T-helper 1 cell (primary cell): ENCODE measurements at regions not wholly inside any gene's neighbourhood (a gene's known extent, or its start where the extent isn't known, plus 50 kb on each side); places are given as distances from the start of the nearest gene placed in this dataset.
"Not testable (repeated sequence)": the region's sequence is repeated elsewhere in the genome, so short reads cannot be mapped to it uniquely, and the experiment has no call there.

ENCODE experiments used
- DNase-seq, 5 donors: peaks; one replicate each; pipeline ENCODE4 v3.0.0-alpha.2; 2012 to 2020

DNA sequence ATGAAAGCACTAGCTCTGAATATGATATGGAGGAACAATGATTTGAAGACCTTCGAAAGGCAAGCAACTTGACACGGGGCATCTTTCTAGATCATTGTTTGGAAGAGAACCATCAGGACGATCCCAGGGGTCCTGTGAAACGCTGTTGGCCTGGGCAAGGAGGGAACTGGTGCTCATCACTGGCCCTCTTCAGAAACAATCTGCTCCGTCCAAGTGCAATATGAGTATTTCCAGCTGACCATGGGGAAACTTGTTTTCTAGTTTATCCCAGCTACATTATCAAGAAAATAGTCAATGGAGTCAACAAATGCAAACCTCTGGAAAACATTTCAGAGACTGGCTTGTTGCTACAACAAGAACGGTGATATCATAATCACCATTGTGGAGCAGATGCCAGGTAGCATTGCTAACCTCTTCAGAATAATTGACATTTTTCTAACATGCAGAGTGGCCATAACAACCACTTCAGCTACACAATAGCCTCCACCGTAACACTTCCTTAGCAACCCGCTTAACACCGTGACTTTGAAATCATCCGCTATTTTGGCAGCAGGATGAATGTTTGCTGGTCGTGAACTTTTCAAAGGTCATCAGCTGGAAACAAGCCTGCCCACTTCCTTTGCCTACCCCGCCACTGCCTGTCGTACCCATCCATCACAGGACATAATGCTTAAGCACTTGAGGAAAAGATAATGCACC is 112.0 kb upstream of the PDE10A start:
- DNase-seq = no peak

- DNase-seq = no peak
Observed at GRCh38 chr6:165770397-165771082, 107.5 kb upstream of the PDE10A start.

DNA sequence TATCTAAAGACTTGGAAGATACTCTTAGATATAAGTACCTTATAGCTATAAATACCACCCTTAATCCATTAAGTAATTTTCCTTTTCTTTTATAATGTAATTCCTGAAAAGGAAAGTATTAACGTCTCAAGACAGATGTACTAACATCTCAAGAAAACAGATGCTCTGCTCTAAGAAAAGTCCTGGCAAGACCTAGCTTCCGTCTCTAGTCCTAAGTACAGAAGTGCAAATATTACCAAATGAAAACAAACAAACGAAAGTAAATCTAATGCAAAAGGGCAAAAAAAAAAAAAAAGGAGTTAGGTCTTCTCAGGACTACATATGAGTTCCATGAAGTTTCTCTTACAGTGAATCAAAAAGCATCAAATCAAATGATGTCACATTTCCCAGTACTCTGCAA is 106.8 kb upstream of the PDE10A start:
- no peak for DNase-seq

DNA sequence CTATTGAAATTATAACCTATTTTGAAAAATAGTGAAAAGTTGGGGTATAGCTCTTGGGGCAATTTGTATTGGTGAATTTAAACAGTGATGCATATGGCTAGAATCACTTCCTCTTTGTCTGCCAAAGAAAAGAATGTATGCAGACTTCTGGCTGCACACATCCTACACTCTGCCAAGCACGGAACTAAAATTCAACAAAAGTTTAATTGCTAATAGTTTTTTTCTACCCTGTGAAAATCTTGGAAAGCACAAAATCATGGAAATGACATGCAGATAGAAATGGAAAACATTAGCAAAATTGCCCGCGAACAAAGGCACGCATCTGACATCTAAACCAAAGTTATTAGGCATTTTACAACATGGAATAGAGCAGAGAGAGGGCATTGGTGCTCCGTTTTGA is 106.4 kb upstream of the PDE10A start:
- no peak for DNase-seq

DNA sequence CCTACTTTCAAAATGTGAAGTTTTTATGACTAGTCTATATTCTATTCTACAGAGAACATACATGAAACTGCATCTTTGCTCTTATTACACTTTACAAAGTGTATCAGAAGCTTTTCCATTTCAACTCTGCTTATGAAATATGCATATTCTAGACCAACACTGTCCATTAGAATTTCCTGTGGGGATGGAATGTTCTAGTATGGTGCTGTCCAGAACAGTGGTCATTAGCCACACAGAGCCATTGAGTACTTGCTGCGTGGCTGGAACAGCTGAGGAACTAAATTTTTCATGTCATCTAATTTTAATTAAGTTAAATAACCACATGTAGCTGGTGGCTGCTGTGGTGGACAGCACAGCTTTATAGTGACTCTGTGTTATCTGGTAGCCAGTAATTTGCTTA is 105.9 kb upstream of the PDE10A start:
- DNase-seq = no peak

- no peak for DNase-seq
Observed at GRCh38 chr6:165767228-165767627, 104.2 kb upstream of the PDE10A start.

- no peak for DNase-seq
Observed at GRCh38 chr6:165766457-165766856, 103.4 kb upstream of the PDE10A start.

DNA sequence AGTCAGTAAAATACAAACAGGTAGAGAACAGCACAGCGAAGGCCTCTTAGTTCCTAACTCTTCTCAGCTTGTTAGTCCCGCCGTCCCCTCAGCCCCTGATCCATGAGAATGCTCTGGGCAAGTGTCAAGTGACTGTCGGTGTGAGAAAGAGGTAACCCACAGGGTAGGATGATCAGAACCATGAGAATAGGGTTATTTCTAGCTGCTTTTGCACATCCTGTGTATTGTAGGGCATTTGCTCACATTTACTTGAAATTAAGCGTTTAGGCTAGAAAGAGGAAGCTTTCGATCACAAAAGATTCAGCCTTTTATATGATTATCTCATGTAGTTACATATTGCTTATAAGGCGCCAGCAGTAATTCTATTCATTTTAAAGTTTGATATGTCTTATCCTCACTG is 103.0 kb upstream of the PDE10A start:
- no peak for DNase-seq

DNA sequence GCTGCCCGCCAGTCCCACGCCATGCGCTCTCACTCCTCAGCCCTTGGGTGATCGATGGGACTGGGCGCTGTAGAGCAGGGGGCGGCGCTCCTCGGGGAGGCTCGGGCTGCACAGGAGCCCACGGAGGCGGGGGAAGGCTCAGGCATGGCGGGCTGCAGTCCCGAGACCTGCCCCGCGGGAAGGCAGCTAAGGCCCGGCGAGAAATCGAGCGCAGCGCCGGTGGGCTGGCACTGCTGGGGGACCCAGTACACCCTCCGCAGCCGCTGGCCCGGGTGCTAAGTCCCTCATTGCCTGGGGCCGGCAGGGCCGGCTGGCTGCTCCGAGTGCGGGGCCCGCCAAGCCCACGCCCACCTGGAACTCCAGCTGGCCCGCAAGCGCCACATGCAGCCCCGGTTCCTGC is 102.2 kb upstream of the PDE10A start:
- not testable (repeated sequence) for DNase-seq

DNA sequence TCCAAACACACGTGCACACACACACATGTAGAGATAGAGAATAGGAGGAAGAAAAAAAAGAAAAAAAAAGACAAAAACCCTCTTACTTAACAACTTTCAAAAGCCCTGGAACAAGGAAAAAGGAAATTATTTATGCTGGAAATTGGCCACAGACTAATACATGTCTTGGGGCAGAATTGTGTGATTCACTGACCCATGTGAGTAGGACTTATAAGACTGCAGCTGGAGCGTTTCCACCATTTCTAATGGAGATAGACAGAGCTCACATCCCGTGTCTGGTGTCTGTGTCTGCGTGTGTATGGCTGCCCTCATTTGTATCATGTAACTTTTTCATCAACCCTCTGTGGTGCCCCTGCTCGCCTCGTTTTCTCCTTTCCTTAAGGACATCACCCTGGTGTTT is 99.8 kb upstream of the PDE10A start:
- no peak for DNase-seq

GRCh38 chr6:165762125-165762524 is 99.1 kb upstream of the PDE10A start:
- DNase-seq = no peak

GRCh38 chr6:165760803-165761185 is 97.8 kb upstream of the PDE10A start:
- no peak for DNase-seq

- no peak for DNase-seq
Observed at GRCh38 chr6:165760126-165760802, 97.2 kb upstream of the PDE10A start.

GRCh38 chr6:165758441-165758840 is 95.4 kb upstream of the PDE10A start:
- DNase-seq = no peak

- no peak for DNase-seq
Observed at GRCh38 chr6:165755583-165755982, 92.5 kb upstream of the PDE10A start.

GRCh38 chr6:165753506-165753905 is 90.5 kb upstream of the PDE10A start:
- no peak for DNase-seq

DNA sequence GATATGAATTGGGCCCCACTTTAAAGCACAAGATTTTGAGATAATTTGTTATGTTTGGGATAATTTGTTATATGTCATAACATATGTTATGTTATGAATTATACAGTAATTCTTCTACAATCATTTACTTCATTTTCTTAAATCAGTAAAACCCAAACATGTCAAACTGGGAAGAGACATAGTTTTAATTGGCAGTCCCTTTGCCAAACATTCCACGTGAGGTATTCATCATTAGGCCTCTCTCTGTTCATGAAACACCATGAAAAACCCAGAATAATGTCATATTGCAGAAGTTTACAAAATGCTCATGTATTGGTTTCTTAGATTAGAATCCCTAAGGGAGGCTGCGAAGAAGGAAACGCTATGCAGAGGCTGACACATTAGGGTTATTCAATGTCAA is 89.4 kb upstream of the PDE10A start:
- DNase-seq = no peak

DNA sequence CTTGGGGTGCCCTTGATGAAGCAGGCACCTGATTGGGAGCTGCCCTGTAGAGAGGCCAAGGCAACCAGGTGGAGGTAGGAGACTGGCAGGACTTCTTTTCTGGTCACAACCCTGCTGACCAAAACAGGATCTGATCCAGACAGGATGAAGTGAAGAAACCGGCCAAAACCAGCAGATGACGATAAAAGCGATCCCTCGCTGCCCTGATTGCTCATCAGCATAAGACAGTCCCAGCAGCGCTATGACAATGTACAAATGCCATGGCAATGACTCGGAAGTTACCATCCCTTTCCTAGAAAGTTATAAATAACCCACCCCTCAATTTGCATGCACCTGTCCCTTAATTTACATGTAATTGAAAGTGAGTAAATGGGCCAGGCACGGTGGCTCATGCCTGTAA is 88.4 kb upstream of the PDE10A start:
- no peak for DNase-seq

GRCh38 chr6:165749163-165749562 is 86.1 kb upstream of the PDE10A start:
- no peak for DNase-seq

DNA sequence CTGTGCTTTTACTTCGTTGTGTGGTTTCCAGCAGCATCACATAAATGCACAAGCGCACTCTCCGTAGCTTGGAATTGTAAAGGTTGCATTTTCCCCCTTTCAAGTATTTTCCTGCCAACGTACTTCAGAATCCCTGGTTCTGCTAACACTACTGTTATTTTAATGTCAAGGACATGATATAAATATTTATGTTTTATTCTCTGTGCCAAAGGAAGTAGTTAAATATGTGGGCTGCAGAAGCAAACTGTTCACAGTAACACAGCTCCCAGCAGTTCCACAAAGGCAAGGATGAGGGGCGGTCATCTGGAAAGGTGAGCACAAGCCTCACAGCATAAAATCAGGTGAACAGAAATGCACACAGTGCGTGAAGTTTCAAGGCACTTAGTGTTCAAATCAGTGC is 85.3 kb upstream of the PDE10A start:
- no peak for DNase-seq

- no peak for DNase-seq
Observed at GRCh38 chr6:165747963-165748362, 84.9 kb upstream of the PDE10A start.

GRCh38 chr6:165746331-165746730 is 83.3 kb upstream of the PDE10A start:
- DNase-seq = no peak

GRCh38 chr6:165745492-165745891 is 82.5 kb upstream of the PDE10A start:
- no peak for DNase-seq

DNA sequence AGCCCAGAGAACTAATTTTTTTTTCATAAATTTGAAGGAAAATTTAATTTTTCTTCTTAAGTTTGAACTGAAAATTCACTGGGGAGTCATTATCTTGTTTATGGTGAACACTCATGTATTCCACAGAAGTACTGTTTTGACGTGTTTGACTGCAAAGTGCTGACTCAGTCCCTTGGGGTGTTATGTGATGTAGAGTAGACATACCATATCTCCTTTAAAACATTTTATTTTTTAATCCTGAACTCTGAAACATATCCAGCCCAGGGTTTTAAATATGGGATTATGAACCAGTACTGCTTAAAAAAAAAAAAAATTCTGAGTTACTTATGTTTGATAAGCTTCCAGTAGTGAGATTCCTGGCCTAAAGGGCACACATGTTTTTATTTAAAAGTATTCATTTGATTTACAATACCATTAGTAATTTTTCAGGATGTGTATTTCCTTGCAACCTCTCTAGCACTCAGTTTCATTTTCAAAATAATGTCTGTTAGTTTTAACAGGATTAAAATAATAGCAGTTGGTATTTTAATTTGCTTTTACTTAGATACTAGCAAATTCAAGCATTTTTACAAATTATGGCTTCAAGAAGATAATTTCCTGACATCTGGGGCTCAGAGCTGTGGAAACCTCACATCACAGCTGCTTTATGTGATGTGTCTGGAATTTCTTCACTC is 81.7 kb upstream of the PDE10A start:
- no peak for DNase-seq
